ENCODE measurements at regions not wholly inside any gene's neighbourhood (a gene's known extent, or its start where the extent isn't known, plus 50 kb on each side); places are given as distances from the start of the nearest gene placed in this dataset.

GRCh38 chr18:24972577-24972976 is 379.4 kb downstream of the ZNF521 start:
- TF ChIP-seq CTCF (IDR thresholded peaks at IDR 0.05; ENCODE audit: control extremely low read depth, extremely low read depth, low read depth, missing control alignments) = no peak
- no peak for DNase-seq (ENCODE audit: extremely low spot score)
- POLR2A ChIA-PET = no interaction called here
- CTCF ChIA-PET = no interaction called here

- CTCF ChIA-PET = interaction anchor here (0.9 to 1.6 kb wide), 4 partner anchors 9 to 40 kb away, joined by 3 to 5 read pairs (median 3); no protein-coding TSS in a partner anchor
- no peak for DNase-seq (ENCODE audit: extremely low spot score)
- no peak for TF ChIP-seq CTCF (IDR thresholded peaks at IDR 0.05; ENCODE audit: control extremely low read depth, extremely low read depth, low read depth, missing control alignments)
- POLR2A ChIA-PET = no interaction called here
Observed at GRCh38 chr18:24974431-24974830, 377.5 kb downstream of the ZNF521 start.

GRCh38 chr18:24975496-24976372 is 376.2 kb downstream of the ZNF521 start:
- no peak for TF ChIP-seq CTCF (IDR thresholded peaks at IDR 0.05; ENCODE audit: control extremely low read depth, extremely low read depth, low read depth, missing control alignments)
- CTCF ChIA-PET = interaction anchor here (0.9 to 1.6 kb wide), 3 partner anchors 10 to 28 kb away, joined by 3 to 5 read pairs (median 3); no protein-coding TSS in a partner anchor
- POLR2A ChIA-PET = no interaction called here
- no peak for DNase-seq (ENCODE audit: extremely low spot score)

GRCh38 chr18:24976502-24976901 is 375.5 kb downstream of the ZNF521 start:
- ChIA-PET POLR2A (no interaction called here), CTCF (no interaction called here)
- no peak for DNase-seq (ENCODE audit: extremely low spot score)
- no peak for TF ChIP-seq CTCF (IDR thresholded peaks at IDR 0.05; ENCODE audit: control extremely low read depth, extremely low read depth, low read depth, missing control alignments)

GRCh38 chr18:24979235-24979634 is 372.7 kb downstream of the ZNF521 start:
- POLR2A ChIA-PET = no interaction called here
- no peak for TF ChIP-seq CTCF (IDR thresholded peaks at IDR 0.05; ENCODE audit: control extremely low read depth, extremely low read depth, low read depth, missing control alignments)
- DNase-seq (ENCODE audit: extremely low spot score) = no peak
- CTCF ChIA-PET = no interaction called here

- CTCF ChIA-PET = interaction anchor here (0.9 kb wide), 1 partner anchor 22 kb away, joined by 3 read pairs; no protein-coding TSS in a partner anchor
- TF ChIP-seq CTCF (IDR thresholded peaks at IDR 0.05; ENCODE audit: control extremely low read depth, extremely low read depth, low read depth, missing control alignments) = no peak
- no peak for DNase-seq (ENCODE audit: extremely low spot score)
- POLR2A ChIA-PET = no interaction called here
Observed at GRCh38 chr18:24982831-24983230, 369.1 kb downstream of the ZNF521 start.
